Astrocyte of the cerebellum (primary cell): ENCODE measurements at regions not wholly inside any gene's neighbourhood (a gene's known extent, or its start where the extent isn't known, plus 50 kb on each side); places are given as distances from the start of the nearest gene placed in this dataset.
A peak's percentile ranks its signal among the peaks of the same experiment; 100 is the strongest.
"Not testable (repeated sequence)": the region's sequence is repeated elsewhere in the genome, so short reads cannot be mapped to it uniquely, and the experiment has no call there.

Source experiments
- DNase-seq: peaks from one replicate; pipeline ENCODE4 v3.0.0-alpha.2; 2011; ENCODE audit warnings: low read depth
- H3K4me3 ChIP-seq: 2 replicates; pipeline ENCODE4 v1.5.1; 2011; ENCODE audit warnings: mild to moderate bottlenecking, low read depth, low read length, moderate library complexity
- in situ Hi-C: cut with HindIII; loops from 2 replicates; pipeline ENCODE4 v1.10.0; 2017; ENCODE audit warnings: low sequenced_read_pairs
- TF ChIP-seq, protein P1 (sequence below): IDR thresholded peaks from 2 replicates; pipeline ENCODE4 v1.5.1; 2012; ENCODE audit warnings: low read length, low read depth, moderate library complexity, mild to moderate bottlenecking; ENCODE audit errors: missing control alignments

- in situ Hi-C loops: no loop called here
- H3K4me3 ChIP-seq: peak overlapping the region; percentile 77
- DNase-seq: no peak
- TF ChIP-seq, protein P1, sequence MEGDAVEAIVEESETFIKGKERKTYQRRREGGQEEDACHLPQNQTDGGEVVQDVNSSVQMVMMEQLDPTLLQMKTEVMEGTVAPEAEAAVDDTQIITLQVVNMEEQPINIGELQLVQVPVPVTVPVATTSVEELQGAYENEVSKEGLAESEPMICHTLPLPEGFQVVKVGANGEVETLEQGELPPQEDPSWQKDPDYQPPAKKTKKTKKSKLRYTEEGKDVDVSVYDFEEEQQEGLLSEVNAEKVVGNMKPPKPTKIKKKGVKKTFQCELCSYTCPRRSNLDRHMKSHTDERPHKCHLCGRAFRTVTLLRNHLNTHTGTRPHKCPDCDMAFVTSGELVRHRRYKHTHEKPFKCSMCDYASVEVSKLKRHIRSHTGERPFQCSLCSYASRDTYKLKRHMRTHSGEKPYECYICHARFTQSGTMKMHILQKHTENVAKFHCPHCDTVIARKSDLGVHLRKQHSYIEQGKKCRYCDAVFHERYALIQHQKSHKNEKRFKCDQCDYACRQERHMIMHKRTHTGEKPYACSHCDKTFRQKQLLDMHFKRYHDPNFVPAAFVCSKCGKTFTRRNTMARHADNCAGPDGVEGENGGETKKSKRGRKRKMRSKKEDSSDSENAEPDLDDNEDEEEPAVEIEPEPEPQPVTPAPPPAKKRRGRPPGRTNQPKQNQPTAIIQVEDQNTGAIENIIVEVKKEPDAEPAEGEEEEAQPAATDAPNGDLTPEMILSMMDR: no peak
These were observed 147.6 kb upstream of the TMEM168 start for GRCh38 chr7:112937651-112938415.

DNA sequence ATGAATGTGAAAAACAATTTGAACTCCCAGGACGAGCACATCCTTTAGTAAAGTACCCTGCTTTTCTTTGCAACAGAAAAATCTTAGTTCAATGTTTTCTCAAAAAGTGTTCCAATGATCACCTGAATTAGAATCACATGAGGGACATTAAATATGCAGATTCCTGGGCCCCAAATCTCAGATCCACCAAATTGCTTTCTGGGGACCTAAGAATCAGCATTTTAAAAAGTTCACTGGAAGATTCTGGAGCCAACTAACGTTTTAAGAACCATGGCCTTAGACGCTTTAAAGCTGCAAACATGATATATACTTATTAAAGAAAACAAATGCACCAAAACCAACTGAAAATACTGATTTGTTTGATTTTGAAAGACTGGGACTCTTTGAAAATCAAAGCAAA, 143.4 kb upstream of the TMEM168 start:
- DNase-seq: no peak
- in situ Hi-C loops: no loop called here
- H3K4me3 ChIP-seq: no peak overlapping the region
- TF ChIP-seq, protein P1: no peak

DNA sequence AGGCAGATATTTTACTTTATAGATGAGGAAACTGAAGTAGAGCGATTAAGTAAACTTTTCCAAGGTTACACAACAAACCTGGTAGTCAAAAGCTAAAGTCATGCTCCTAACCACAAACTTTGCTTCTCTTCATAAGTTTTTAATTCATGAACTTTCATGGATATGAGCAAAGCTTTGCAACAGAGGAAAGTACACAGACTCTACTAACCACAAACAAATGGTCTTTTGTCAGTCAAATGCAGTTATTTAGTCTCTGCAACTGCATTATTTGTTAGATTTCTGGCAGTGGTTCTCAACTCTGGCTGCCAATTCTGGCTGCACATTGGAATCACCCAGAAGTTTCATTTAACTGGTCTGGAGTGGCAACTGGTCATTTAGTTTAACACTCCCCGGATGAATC, 140.6 kb upstream of the TMEM168 start:
- in situ Hi-C loops: no loop called here
- no peak overlapping the region for H3K4me3 ChIP-seq
- peak; percentile 79 for DNase-seq
- TF ChIP-seq, protein P1: no peak

- no peak overlapping the region for H3K4me3 ChIP-seq
- no peak for DNase-seq
- in situ Hi-C loops: no loop called here
- TF ChIP-seq, protein P1: no peak
These were observed 139.2 kb upstream of the TMEM168 start for GRCh38 chr7:112929421-112929820.

DNA sequence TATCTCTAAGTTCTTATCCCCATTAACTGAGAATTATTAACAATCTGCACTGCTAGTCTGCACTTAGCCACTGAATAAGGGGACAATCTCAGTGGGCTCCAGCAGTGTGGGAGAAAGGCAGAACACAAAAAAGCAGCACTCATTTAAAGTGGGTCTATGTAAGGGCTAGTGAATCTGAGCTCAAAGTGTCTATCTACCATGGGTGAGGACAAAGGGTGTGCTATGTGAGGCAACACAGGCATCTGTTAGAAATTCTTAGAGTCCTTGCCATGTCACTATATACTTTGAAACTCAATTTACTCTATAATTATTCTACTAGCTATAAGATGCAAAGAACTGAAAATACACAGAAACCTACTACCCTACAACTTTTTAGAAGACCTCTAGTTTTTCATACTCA, 135.8 kb upstream of the TMEM168 start:
- H3K4me3 ChIP-seq: no peak overlapping the region
- in situ Hi-C loops: no loop called here
- no peak for DNase-seq
- TF ChIP-seq, protein P1: no peak

DNA sequence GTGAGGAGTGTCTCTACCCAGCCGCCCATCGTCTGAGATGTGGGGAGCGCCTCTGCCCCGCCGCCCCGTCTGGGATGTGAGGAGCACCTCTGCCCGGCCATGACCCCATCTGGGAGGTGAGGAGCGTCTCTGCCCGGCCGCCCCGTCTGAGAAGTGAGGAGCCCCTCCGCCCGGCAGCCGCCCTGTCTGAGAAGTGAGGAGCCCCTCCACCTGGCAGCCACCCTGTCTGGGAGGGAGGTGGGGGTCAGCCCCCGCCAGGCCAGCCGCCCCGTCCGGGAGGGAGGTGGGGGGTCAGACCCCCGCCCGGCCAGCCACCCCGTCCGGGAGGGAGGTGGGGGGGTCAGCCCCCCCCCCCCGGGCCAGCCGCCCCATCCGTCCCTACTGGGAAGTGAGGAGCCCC, 132.4 kb upstream of the TMEM168 start:
- in situ Hi-C loops, DNase-seq, H3K4me3 ChIP-seq: not testable (repeated sequence)

DNA sequence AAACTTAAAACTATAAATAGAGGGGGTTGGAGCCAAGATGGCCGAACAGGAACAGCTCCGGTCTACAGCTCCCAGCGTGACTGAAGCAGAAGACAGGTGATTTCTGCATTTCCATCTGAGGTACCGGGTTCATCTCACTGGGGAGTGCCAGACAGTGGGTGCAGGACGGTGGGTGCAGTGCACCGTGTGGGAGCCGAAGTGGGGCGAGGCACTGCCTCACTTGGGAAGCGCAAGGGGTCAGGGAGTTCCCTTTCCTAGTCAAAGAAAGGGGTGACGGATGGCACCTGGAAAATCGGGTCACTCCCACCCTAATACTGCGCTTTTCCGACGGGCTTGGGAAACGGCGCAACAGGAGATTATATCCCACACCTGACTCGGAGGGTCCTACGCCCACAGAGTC, 126.2 kb upstream of the TMEM168 start:
- DNase-seq, H3K4me3 ChIP-seq, in situ Hi-C loops: not testable (repeated sequence)

DNA sequence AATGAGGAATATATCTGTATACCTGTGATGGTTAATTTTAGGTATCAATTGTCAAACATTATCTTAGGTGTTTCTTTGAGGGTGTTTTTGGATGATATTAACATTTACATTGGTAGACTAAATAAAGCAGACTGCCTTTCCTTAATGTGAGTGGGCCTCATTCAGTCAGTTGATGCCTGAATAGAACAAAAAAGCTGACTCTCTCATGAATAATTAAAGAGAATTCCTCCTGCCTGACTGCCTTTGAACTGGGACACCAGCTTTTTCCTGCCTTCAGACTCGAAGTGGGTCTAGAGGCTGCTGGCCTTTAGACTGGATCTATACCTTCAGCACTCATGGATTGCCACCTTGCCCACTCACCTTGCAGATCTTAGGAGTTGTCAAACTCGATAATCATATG, 117.9 kb upstream of the TMEM168 start:
- in situ Hi-C loops: no loop called here

More for the DNA sequence above, 117.9 kb upstream of the TMEM168 start:
- no peak overlapping the region for H3K4me3 ChIP-seq
- DNase-seq: no peak
- TF ChIP-seq, protein P1: no peak
